AG10803 (cell line): ENCODE measurements at regions not wholly inside any gene's neighbourhood (a gene's known extent, or its start where the extent isn't known, plus 50 kb on each side); places are given as distances from the start of the nearest gene placed in this dataset.
"Not testable (repeated sequence)": the region's sequence is repeated elsewhere in the genome, so short reads cannot be mapped to it uniquely, and the experiment has no call there.

Source experiments
- DNase-seq: peaks from one replicate; pipeline ENCODE4 v3.0.0; 2010; ENCODE audit warnings: low read depth
- H3K4me3 ChIP-seq: 2 replicates; pipeline ENCODE4 v1.5.1; 2011; ENCODE audit warnings: mild to moderate bottlenecking, low read length, control low read depth
- TF ChIP-seq, protein P1 (sequence below): conservative IDR thresholded peaks from 2 replicates; pipeline ENCODE4 v1.5.1; 2011; ENCODE audit warnings: mild to moderate bottlenecking, low read length, control low read depth, inconsistent platforms

DNA sequence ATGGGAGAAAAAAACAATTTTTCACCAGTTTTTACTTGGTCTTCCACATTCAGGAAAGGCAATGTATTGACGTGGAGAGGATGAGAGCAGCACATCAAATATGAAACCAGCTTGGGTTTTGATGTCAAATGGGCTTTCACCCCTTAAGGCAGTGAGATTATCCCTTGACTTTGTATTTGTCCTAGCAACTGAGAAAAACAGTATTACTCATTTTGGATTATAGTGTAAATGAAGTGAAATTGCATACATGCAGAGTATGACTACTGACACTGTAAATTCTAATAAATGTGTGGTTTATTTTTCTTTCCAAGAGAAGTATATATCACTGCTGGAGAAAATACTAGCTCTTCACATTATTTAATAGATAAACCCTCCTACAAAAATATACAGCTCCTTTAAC lies 863.6 kb upstream of the IGFBP7 start:
- TF ChIP-seq, protein P1, sequence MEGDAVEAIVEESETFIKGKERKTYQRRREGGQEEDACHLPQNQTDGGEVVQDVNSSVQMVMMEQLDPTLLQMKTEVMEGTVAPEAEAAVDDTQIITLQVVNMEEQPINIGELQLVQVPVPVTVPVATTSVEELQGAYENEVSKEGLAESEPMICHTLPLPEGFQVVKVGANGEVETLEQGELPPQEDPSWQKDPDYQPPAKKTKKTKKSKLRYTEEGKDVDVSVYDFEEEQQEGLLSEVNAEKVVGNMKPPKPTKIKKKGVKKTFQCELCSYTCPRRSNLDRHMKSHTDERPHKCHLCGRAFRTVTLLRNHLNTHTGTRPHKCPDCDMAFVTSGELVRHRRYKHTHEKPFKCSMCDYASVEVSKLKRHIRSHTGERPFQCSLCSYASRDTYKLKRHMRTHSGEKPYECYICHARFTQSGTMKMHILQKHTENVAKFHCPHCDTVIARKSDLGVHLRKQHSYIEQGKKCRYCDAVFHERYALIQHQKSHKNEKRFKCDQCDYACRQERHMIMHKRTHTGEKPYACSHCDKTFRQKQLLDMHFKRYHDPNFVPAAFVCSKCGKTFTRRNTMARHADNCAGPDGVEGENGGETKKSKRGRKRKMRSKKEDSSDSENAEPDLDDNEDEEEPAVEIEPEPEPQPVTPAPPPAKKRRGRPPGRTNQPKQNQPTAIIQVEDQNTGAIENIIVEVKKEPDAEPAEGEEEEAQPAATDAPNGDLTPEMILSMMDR, result no peak
- DNase-seq, result no peak
- no peak overlapping the region for H3K4me3 ChIP-seq

DNA sequence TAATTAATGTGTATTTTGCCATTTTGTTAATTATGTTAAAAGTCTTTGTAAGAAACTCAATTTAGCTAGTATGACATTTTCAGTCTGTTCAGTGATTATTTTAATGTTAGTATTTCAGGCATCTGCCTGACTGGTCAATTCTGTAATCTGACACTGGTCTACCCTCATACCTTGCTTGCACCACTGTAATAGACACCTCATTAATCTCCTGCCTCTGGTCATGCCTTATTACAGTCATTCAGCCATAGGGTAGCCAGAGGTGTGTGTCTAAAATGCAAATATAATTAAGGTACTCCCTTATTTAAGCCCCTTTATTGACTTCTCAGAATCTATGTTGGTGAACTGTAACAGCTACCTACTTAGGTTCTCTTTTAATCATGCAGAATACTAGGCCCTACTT lies 861.1 kb upstream of the IGFBP7 start:
- no peak overlapping the region for H3K4me3 ChIP-seq
- TF ChIP-seq, protein P1, result no peak
- no peak for DNase-seq

DNA sequence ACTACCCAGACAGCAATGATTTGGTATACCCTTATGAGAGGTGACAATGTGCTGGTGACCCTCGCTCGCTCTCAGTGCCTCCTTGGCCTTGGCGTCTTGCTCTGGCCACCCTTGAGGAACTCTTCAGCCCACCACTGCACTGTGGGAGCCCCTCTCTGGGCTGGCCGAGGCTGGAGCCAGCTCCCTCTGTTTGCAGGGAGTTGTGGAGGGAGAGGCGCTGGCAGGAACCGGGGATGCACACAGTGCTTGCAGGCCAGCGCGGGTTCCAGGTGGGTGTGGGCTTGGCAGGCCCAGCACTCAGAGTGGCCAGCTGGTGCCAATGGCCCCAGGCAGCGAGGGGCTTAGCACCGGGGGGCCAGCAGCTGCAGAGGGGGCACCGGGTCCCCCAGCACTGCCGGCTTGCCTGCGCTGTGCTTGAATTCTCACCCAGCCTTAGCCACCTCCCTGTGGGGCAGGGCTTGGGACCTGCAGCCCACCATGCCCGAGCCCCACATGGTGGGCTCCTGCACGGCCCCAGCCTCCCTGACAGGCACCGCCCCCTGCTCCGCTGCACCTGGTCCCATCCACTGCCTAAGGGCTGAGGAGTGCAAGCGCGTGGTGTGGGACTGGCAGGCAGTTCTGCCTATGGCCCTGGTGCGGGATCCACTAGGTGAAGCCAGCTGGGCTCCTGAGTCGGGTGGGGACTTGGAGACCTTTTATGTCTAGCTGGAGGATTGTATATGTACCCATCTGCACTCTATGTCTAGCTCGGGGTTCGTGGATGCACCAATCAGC lies 857.0 kb upstream of the IGFBP7 start:
- TF ChIP-seq, protein P1, result no peak
- no peak overlapping the region for H3K4me3 ChIP-seq
- no peak for DNase-seq

DNA sequence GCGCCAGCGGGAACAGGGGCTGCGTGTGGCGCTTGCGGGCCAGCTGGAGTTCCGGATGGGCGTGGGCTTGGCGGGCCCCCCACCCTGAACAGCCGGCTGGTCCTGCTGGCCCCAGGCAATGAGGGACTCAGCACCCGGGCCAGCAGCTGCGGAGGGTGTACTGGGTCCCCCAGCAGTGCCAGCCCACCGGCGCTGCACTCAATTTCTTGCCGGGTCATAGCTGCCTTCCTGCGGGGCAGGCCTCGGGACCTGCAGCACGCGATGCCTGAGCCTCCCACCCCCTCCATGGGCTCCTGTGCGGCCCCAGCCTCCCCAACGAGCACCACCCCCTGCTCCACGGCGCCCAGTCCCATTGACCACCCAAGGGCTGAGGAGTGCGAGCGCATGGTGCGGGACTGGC lies 855.2 kb upstream of the IGFBP7 start:
- not testable (repeated sequence) for DNase-seq, H3K4me3 ChIP-seq

DNA sequence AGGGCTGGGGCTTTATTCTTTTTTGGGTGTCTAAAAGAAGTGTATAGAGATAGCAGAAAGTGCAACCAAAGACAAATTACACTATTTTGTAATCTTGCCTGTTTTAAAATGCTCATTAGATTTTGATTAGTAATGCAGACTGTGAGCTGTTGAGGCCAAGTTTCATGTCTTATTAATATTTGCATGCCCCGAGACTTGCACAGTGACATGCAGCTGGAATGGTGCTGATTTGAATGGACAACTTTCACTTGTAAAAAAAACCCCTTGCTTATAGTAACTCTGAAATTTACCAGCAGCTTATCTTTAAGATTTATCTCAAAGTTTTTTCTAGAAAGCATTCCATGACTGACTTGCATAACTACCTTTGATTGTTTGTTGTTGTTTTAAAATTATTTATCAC lies 835.1 kb upstream of the IGFBP7 start:
- no peak for DNase-seq
- TF ChIP-seq, protein P1, result no peak
- H3K4me3 ChIP-seq, result no peak overlapping the region

DNA sequence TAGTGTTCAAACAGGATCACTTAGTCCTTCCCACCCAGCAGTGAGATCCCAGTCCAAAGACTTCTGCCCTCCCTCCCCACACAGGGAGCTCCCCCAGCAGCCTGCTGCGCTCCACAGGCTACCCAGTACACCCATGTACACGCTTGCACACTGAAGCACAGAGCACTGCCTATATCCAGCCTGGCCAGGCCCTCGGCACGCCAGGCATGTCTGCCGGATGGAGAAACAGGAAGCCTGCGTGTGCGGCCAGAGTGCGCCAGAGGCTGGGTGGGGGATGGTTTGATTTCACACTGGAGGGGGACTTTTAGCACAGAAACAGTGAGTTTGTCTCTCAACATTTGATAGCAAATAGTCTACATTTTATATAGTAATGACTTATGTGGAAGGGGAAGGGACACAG lies 833.5 kb upstream of the IGFBP7 start:
- no peak for DNase-seq
- no peak overlapping the region for H3K4me3 ChIP-seq
- TF ChIP-seq, protein P1, result no peak

DNA sequence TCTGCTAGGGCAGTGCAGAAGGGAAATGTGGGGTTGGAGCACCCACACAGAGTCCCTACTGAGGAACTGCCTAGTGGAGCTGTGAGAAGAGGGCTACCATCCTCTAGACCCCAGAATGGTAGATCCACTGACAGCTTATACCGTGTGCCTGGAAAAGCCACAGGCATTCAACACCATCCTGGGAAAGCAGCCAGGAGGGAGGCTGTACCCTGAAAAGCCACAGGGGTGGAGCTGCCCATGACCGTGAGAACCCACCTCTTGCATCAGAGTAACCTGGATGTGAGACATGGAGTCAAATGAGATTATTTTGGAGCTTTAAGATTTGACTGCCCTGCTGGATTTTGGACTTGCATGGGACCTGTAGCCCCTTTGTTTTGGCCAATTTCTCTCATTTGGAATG lies 827.1 kb upstream of the IGFBP7 start:
- DNase-seq, result not testable (repeated sequence)

DNA sequence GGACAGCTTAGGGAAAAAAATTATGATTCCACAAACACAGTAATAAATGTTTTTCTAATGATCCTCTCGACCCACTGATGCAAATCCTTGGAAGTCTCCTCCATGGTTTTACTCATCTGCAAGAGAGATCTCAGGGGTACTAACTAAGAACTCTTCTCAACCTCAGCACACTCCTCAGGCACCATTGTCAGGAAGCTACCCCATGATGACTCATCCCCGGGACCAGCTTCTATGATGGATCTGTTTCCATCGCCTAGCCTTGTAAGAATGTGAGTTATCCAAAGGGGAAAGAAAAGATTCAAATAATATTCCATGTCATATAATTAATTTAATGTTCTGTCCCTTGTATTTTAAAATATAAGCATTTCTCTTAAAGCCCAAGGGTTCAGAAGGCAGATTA lies 816.1 kb upstream of the IGFBP7 start:
- no peak overlapping the region for H3K4me3 ChIP-seq
- no peak for DNase-seq
- TF ChIP-seq, protein P1, result no peak

More for the DNA sequence above, 827.1 kb upstream of the IGFBP7 start:
- not testable (repeated sequence) for H3K4me3 ChIP-seq
